GM23248 (cell line): ENCODE measurements at regions not wholly inside any gene's neighbourhood (a gene's known extent, or its start where the extent isn't known, plus 50 kb on each side); places are given as distances from the start of the nearest gene placed in this dataset.

Source experiments
- DNase-seq: peaks from one replicate; pipeline ENCODE4 v3.0.0-alpha.2; 2015
- H2AFZ ChIP-seq: fragments of 200-600 bp; sonication (generic); 2 replicates; pipeline ENCODE4 v1.6.1; 2016; ENCODE audit warnings: antibody characterized with exemption
- H3F3A ChIP-seq: fragments of 200-600 bp; sonication (generic); 2 replicates; pipeline ENCODE4 v1.6.1; 2016; ENCODE audit warnings: mild to moderate bottlenecking, antibody characterized with exemption, mixed run types; ENCODE audit not compliant: insufficient read depth
- H3K27ac ChIP-seq: fragments of 200-600 bp; sonication (generic); 2 replicates; pipeline ENCODE4 v1.5.1; 2016; ENCODE audit warnings: mild to moderate bottlenecking
- H3K27me3 ChIP-seq: fragments of 200-600 bp; sonication (generic); replicated peaks from 2 replicates; pipeline ENCODE4 v1.6.1; 2016; ENCODE audit warnings: mild to moderate bottlenecking; ENCODE audit not compliant: insufficient read depth
- H3K36me3 ChIP-seq: fragments of 200-600 bp; sonication (generic); 2 replicates; pipeline ENCODE4 v1.6.1; 2016; ENCODE audit warnings: low read depth, mild to moderate bottlenecking
- H3K4me1 ChIP-seq: fragments of 200-600 bp; sonication (generic); 2 replicates; pipeline ENCODE4 v1.6.1; 2016; ENCODE audit warnings: mild to moderate bottlenecking; ENCODE audit not compliant: insufficient read depth
- H3K4me2 ChIP-seq: fragments of 200-600 bp; sonication (generic); one replicate; pipeline ENCODE4 v1.6.1; 2016; ENCODE audit warnings: mild to moderate bottlenecking; ENCODE audit not compliant: unreplicated experiment
- H3K4me3 ChIP-seq: fragments of 200-600 bp; sonication (generic); 2 replicates; pipeline ENCODE4 v1.5.1; 2016; ENCODE audit warnings: mild to moderate bottlenecking
- H3K79me2 ChIP-seq: fragments of 200-600 bp; sonication (generic); 2 replicates; pipeline ENCODE4 v1.6.1; 2016; ENCODE audit warnings: mild to moderate bottlenecking; ENCODE audit not compliant: insufficient read depth
- H3K9ac ChIP-seq: fragments of 200-600 bp; sonication (generic); 2 replicates; pipeline ENCODE4 v1.6.1; 2016; ENCODE audit warnings: mild to moderate bottlenecking
- H3K9me2 ChIP-seq: fragments of 200-600 bp; sonication (generic); 2 replicates; pipeline ENCODE4 v1.6.1; 2016; ENCODE audit warnings: mixed run types, mild to moderate bottlenecking, moderate library complexity; ENCODE audit not compliant: insufficient read depth
- H3K9me3 ChIP-seq: fragments of 200-600 bp; sonication (generic); one replicate; pipeline ENCODE4 v1.6.1; 2017; ENCODE audit warnings: low read depth
- H4K20me1 ChIP-seq: fragments of 200-600 bp; sonication (generic); 2 replicates; pipeline ENCODE4 v1.6.0; 2016; ENCODE audit not compliant: insufficient read depth
- EZH2 ChIP-seq: fragments of 200-600 bp; sonication (generic); IDR thresholded peaks from 2 replicates; pipeline ENCODE4 v1.6.1; 2018; ENCODE audit warnings: antibody characterized with exemption, mild to moderate bottlenecking; ENCODE audit not compliant: insufficient read depth, poor library complexity, severe bottlenecking
- EZH2phosphoT487 ChIP-seq: fragments of 200-600 bp; sonication (generic); IDR thresholded peaks from 2 replicates; pipeline ENCODE4 v1.6.1; 2018; ENCODE audit warnings: antibody characterized with exemption, moderate library complexity, mild to moderate bottlenecking, low read depth; ENCODE audit not compliant: insufficient read depth
- WGBS, 2 experiments: methylation state at CpG; one replicate each; pipeline ENCODE4 v1.1.6; 2015 to 2017; ENCODE audit warnings: low lambda C conversion rate in 2 of 2, low coverage in 1 of 2; ENCODE audit errors: missing lambda C conversion rate in 2 of 2; 5-methylcytosine and 5-hydroxymethylcytosine counted together
- in situ Hi-C: fragments of 300-500 bp; cut with MboI; formaldehyde crosslinking; loops from 2 replicates; pipeline ENCODE4 v1.15.0; 2020

DNA sequence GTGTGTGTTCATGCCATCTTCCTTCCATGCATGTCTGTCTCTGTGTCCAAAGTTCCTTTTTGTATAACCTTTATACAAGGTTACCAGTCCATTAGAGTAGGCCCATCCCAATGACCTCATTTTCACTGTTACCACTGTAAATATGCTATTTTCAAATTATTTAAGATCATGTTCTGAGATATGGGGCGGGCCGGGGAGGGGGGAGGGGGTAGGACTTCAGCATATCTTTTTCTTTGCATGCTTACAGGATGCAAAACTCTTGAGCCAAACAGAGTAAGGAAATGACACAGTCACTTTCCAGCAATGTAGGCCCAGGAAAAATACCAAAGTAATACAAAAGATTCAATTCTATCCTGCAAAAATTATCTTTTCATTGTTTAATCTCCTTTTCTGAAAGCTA lies 124.1 kb upstream of the HNRNPA3 start:
- H3K4me1 ChIP-seq = no peaks in the 10 kb centered on the region
- H3K27me3 ChIP-seq = no peaks in the 10 kb centered on the region
- H3K4me2 ChIP-seq = no peak overlapping the region
- H4K20me1 ChIP-seq = no peaks in the 10 kb centered on the region
- no peak for DNase-seq
- H2AFZ ChIP-seq = no peak overlapping the region
- H3K9me3 ChIP-seq = no peaks in the 10 kb centered on the region
- in situ Hi-C loops = no loop called here
- no peaks in the 10 kb centered on the region for H3K36me3 ChIP-seq
- no peaks in the 10 kb centered on the region for H3F3A ChIP-seq
- no peak for TF ChIP-seq EZH2phosphoT487
- no peak for TF ChIP-seq EZH2
- H3K79me2 ChIP-seq = no peaks in the 10 kb centered on the region
- 43 to 55% methylated on average over 2 of the region's 2 CpGs for WGBS, 2 experiments
- H3K9ac ChIP-seq = no peak overlapping the region
- H3K27ac ChIP-seq = no peak overlapping the region
- no peak overlapping the region for H3K4me3 ChIP-seq
- no peaks in the 10 kb centered on the region for H3K9me2 ChIP-seq

DNA sequence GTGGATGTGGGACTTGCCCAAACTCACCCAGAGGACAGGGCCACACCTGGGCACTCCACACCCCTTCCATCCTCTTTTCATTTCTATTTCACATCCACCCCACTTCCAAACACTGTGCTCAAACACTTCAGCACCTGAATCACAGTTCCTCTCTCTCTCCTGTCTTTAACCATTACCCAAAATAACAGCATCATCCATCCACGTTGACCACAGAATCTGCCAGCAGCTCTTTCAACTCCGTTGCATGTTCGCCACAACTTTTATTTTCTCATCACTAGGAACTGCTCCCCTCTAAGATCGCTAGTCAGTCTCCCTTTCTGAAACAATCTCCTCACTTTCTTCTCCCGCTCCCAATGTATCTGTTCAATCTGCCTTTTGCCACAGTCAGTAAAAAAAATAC lies 121.6 kb upstream of the HNRNPA3 start:
- H3K27ac ChIP-seq = no peak overlapping the region
- no peaks in the 10 kb centered on the region for H3K27me3 ChIP-seq
- no peaks in the 10 kb centered on the region for H3K9me3 ChIP-seq
- WGBS, 2 experiments = 59% methylated on average over 5 of the region's 5 CpGs
- no peak overlapping the region for H3K9ac ChIP-seq
- no peaks in the 10 kb centered on the region for H3K79me2 ChIP-seq
- H3K36me3 ChIP-seq = no peaks in the 10 kb centered on the region
- no peaks in the 10 kb centered on the region for H3F3A ChIP-seq
- H3K9me2 ChIP-seq = no peaks in the 10 kb centered on the region
- no peaks in the 10 kb centered on the region for H4K20me1 ChIP-seq
- no peak overlapping the region for H3K4me2 ChIP-seq
- no peak overlapping the region for H3K4me3 ChIP-seq
- no peaks in the 10 kb centered on the region for H3K4me1 ChIP-seq
- in situ Hi-C loops = no loop called here
- DNase-seq = no peak
- no peak overlapping the region for H2AFZ ChIP-seq
- no peak for TF ChIP-seq EZH2phosphoT487
- no peak for TF ChIP-seq EZH2

DNA sequence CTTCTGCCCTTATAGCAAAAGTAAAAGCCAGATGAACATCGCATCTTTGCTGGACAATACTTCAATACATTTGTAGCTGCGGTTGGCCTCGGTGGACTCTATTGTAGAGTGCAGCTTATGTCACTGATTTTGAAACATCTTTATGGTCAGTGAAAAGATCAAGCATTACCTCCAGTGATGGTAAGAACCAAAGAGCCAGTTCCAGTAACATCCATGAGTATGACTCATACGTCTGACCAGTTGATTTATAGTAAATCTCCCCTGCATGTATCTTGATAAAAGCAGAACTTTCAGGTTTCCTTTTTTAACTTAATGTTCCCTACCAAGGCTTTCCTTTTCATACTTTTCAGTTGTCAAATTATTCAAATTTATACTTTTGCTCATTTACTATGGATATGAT lies 119.2 kb upstream of the HNRNPA3 start:
- Histone ChIP-seq H3K9me3 (no peaks in the 10 kb centered on the region), H3K4me2 (no peak overlapping the region), H3K27me3 (no peaks in the 10 kb centered on the region), H3F3A (no peaks in the 10 kb centered on the region), H3K9me2 (no peaks in the 10 kb centered on the region), H2AFZ (no peak overlapping the region), H4K20me1 (no peaks in the 10 kb centered on the region), H3K79me2 (no peaks in the 10 kb centered on the region), H3K4me1 (no peaks in the 10 kb centered on the region), H3K27ac (no peak overlapping the region), H3K36me3 (no peaks in the 10 kb centered on the region), H3K4me3 (no peak overlapping the region), H3K9ac (no peak overlapping the region)
- 77 to 88% methylated on average over 4 of the region's 4 CpGs for WGBS, 2 experiments
- DNase-seq = peak; percentile 7
- TF ChIP-seq EZH2phosphoT487 (no peak), EZH2 (no peak)
- in situ Hi-C loops = no loop called here

DNA sequence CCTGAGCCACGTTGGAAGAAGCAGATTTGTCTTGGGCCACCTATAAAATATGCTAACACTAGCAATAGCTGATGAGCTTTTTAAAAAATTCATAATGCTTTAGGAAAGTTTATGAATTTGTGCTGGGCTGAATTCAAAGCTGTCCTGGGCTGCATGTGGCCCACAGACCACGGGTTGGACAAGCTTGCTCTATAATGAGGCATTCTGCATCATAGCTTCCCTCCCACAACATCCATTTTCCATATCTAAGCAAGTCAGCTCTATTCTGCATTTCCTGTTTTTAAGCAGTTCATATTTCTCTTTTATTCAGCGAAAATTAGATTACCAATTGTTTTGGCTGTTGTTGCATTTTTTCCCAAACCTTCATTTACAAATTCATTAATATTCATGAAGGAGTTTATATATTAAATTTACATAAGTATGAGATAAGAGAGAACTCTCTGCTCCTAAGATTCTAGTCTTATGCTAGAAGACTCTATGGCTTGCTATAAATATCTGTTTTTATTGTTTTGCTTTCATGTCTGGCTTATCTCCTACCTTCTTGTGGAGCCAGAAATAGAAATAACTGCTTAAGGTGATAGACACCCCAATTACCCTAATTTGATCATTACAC lies 114.5 kb upstream of the HNRNPA3 start:
- Histone ChIP-seq H3K4me2 (no peak overlapping the region), H3F3A (no peaks in the 10 kb centered on the region), H3K27ac (no peak overlapping the region), H4K20me1 (no peaks in the 10 kb centered on the region), H2AFZ (no peak overlapping the region), H3K4me3 (no peak overlapping the region), H3K36me3 (no peaks in the 10 kb centered on the region), H3K27me3 (no peaks in the 10 kb centered on the region), H3K9me2 (no peaks in the 10 kb centered on the region), H3K9ac (no peak overlapping the region), H3K4me1 (no peaks in the 10 kb centered on the region), H3K79me2 (no peaks in the 10 kb centered on the region), H3K9me3 (no peaks in the 10 kb centered on the region)
- no peak for TF ChIP-seq EZH2
- no peak for TF ChIP-seq EZH2phosphoT487
- no peak for DNase-seq
- in situ Hi-C loops = no loop called here
- 24 to 26% methylated on average over 3 of the region's 3 CpGs for WGBS, 2 experiments

DNA sequence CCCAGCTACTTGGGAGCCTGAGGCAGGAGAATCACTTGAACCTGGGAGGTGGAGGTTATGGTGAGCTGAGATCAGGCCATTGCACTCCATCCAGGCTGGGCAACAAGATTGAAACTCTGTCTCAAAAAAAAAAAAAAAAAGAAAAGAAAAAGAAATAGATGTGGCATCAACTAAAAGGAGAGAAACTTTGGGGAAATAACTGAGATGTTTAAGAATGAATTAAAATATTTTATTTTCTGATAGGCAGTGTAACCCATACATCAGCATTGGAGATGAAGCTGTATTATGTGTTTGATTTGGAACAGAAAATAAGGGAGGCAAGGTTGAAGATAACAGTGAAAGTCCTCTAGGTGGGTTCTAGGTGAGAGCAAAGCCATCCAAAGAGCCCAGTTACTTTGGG lies 110.7 kb upstream of the HNRNPA3 start:
- no peaks in the 10 kb centered on the region for H3K36me3 ChIP-seq
- TF ChIP-seq EZH2 = no peak
- TF ChIP-seq EZH2phosphoT487 = no peak
- no peak overlapping the region for H3K9ac ChIP-seq
- no peak for DNase-seq
- no peak overlapping the region for H3K27ac ChIP-seq
- H2AFZ ChIP-seq = no peak overlapping the region
- H3F3A ChIP-seq = no peaks in the 10 kb centered on the region
- H3K9me2 ChIP-seq = no peaks in the 10 kb centered on the region
- H4K20me1 ChIP-seq = no peaks in the 10 kb centered on the region
- no peak overlapping the region for H3K4me2 ChIP-seq
- no peak overlapping the region for H3K4me3 ChIP-seq
- H3K27me3 ChIP-seq = no peaks in the 10 kb centered on the region
- H3K9me3 ChIP-seq = no peaks in the 10 kb centered on the region
- in situ Hi-C loops = no loop called here
- H3K79me2 ChIP-seq = no peaks in the 10 kb centered on the region
- no peaks in the 10 kb centered on the region for H3K4me1 ChIP-seq
